Colonic mucosa (tissue), 4 donors: ENCODE measurements at regions not wholly inside any gene's neighbourhood (a gene's known extent, or its start where the extent isn't known, plus 50 kb on each side); places are given as distances from the start of the nearest gene placed in this dataset.

Experiments used
- DNase-seq: peaks from one replicate; pipeline ENCODE4 v3.0.0-alpha.2; 2020
- H3K27ac ChIP-seq: fragments of 200-600 bp; one replicate; pipeline ENCODE4 v1.8.0; 2021
- H3K27me3 ChIP-seq: fragments of 200-600 bp; one replicate; pipeline ENCODE4 v1.8.0; 2021
- H3K36me3 ChIP-seq: fragments of 200-600 bp; one replicate; pipeline ENCODE4 v1.8.0; 2021
- H3K4me1 ChIP-seq: fragments of 200-600 bp; one replicate; pipeline ENCODE4 v1.8.0; 2021; ENCODE audit warnings: mild to moderate bottlenecking
- H3K4me3 ChIP-seq: fragments of 200-600 bp; one replicate; pipeline ENCODE4 v1.8.0; 2021
- H3K9ac ChIP-seq, 2 donors: one replicate each; pipeline ENCODE4 v1.7.0; 2013; ENCODE audit warnings: control low read depth in 2 of 2, low read depth in 2 of 2, low read length in 2 of 2
- H3K9me3 ChIP-seq: fragments of 200-600 bp; one replicate; pipeline ENCODE4 v1.8.0; 2021
- CTCF ChIP-seq: fragments of 200-600 bp; IDR thresholded peaks from one replicate; pipeline ENCODE4 v1.8.0; 2022; ENCODE audit warnings: antibody characterized with exemption, mild to moderate bottlenecking
- intact Hi-C: fragments of 100-400 bp; cut with DNase I; formaldehyde crosslinking; loops from one replicate; pipeline ENCODE4 v1.14.1; 2022
- donor health status: healthy.
- donor health status: DM: no; HTN: no; CAD: no.
- donor health status: DM: no; HTN: no; CAD: no.

GRCh38 chr20:4087923-4088322, 60.7 kb upstream of the SMOX start:
- no peaks in the 10 kb centered on the region for H3K36me3 ChIP-seq
- intact Hi-C loops = loop anchor here (5.0 to 10.0 kb wide), 2 partner anchors 76 to 403 kb away; partner anchors contain the start of gene ADAM33

GRCh38 chr20:4086771-4087687, 61.6 kb upstream of the SMOX start:
- intact Hi-C loops = loop anchor here (5.0 to 10.0 kb wide), 2 partner anchors 75 to 402 kb away; partner anchors contain the start of gene ADAM33
- no peak for DNase-seq

More at GRCh38 chr20:4087923-4088322, 60.7 kb upstream of the SMOX start:
- H3K9me3 ChIP-seq = no peaks in the 10 kb centered on the region
- H3K27ac ChIP-seq = no peak overlapping the region
- TF ChIP-seq CTCF = no peak
- no peak for DNase-seq
- no peaks in the 10 kb centered on the region for H3K4me1 ChIP-seq
- no peak overlapping the region for H3K4me3 ChIP-seq
- no peaks in the 10 kb centered on the region for H3K27me3 ChIP-seq
- no peak overlapping the region for H3K9ac ChIP-seq

GRCh38 chr20:4084721-4085120, 63.9 kb upstream of the SMOX start:
- DNase-seq = no peak

More at GRCh38 chr20:4086771-4087687, 61.6 kb upstream of the SMOX start:
- no peak overlapping the region for H3K9ac ChIP-seq
- no peak overlapping the region for H3K27ac ChIP-seq
- H3K9me3 ChIP-seq = no peaks in the 10 kb centered on the region
- H3K4me1 ChIP-seq = no peaks in the 10 kb centered on the region
- H3K4me3 ChIP-seq = no peak overlapping the region
- TF ChIP-seq CTCF = no peak
- no peaks in the 10 kb centered on the region for H3K27me3 ChIP-seq
- no peaks in the 10 kb centered on the region for H3K36me3 ChIP-seq

GRCh38 chr20:4084096-4084495, 64.5 kb upstream of the SMOX start:
- no peaks in the 10 kb centered on the region for H3K4me1 ChIP-seq
- H3K36me3 ChIP-seq = no peaks in the 10 kb centered on the region
- DNase-seq = no peak
- no peak overlapping the region for H3K9ac ChIP-seq
- intact Hi-C loops = loop anchor here (10.0 kb wide), 1 partner anchor 399 kb away; the partner anchor contains the start of gene ADAM33
- no peaks in the 10 kb centered on the region for H3K27me3 ChIP-seq
- H3K4me3 ChIP-seq = no peak overlapping the region
- no peaks in the 10 kb centered on the region for H3K9me3 ChIP-seq
- no peak overlapping the region for H3K27ac ChIP-seq
- no peak for TF ChIP-seq CTCF

More at GRCh38 chr20:4084721-4085120, 63.9 kb upstream of the SMOX start:
- no peaks in the 10 kb centered on the region for H3K27me3 ChIP-seq
- H3K4me3 ChIP-seq = no peak overlapping the region
- no peaks in the 10 kb centered on the region for H3K4me1 ChIP-seq
- H3K27ac ChIP-seq = no peak overlapping the region
- no peak overlapping the region for H3K9ac ChIP-seq
- H3K9me3 ChIP-seq = no peaks in the 10 kb centered on the region
- H3K36me3 ChIP-seq = no peaks in the 10 kb centered on the region
- TF ChIP-seq CTCF = no peak
- intact Hi-C loops = loop anchor here (5.0 to 10.0 kb wide), 2 partner anchors 72 to 400 kb away; partner anchors contain the start of gene ADAM33

- Histone ChIP-seq H3K36me3 (no peaks in the 10 kb centered on the region), H3K27me3 (no peaks in the 10 kb centered on the region), H3K27ac (no peak overlapping the region), H3K4me1 (no peaks in the 10 kb centered on the region), H3K9ac (no peak overlapping the region), H3K9me3 (no peaks in the 10 kb centered on the region), H3K4me3 (no peak overlapping the region)
- no peak for TF ChIP-seq CTCF
- intact Hi-C loops = loop anchor here (10.0 kb wide), 1 partner anchor 398 kb away; the partner anchor contains the start of gene ADAM33
- no peak for DNase-seq
Measured at GRCh38 chr20:4083098-4083865, 65.3 kb upstream of the SMOX start.
